GM12872 (cell line): ENCODE measurements at regions not wholly inside any gene's neighbourhood (a gene's known extent, or its start where the extent isn't known, plus 50 kb on each side); places are given as distances from the start of the nearest gene placed in this dataset.

Experiments
- CTCF ChIP-seq: IDR thresholded peaks from 3 replicates; pipeline ENCODE4 v1.5.1; 2011; ENCODE audit warnings: low read depth, mild to moderate bottlenecking, low read length, moderate library complexity; ENCODE audit not compliant: insufficient read depth

- no peak for TF ChIP-seq CTCF
Measured at GRCh38 chr15:93420477-93420876, 331.5 kb upstream of the RGMA start.

GRCh38 chr15:93420050-93420452, 331.0 kb upstream of the RGMA start:
- no peak for TF ChIP-seq CTCF

- no peak for TF ChIP-seq CTCF
Measured at GRCh38 chr15:93418566-93418965, 329.6 kb upstream of the RGMA start.

GRCh38 chr15:93417631-93418030, 328.6 kb upstream of the RGMA start:
- no peak for TF ChIP-seq CTCF

GRCh38 chr15:93417156-93417555, 328.1 kb upstream of the RGMA start:
- TF ChIP-seq CTCF, result no peak

- TF ChIP-seq CTCF, result no peak
Measured at GRCh38 chr15:93415576-93415975, 326.6 kb upstream of the RGMA start.

- no peak for TF ChIP-seq CTCF
Measured at GRCh38 chr15:93414576-93415231, 325.7 kb upstream of the RGMA start.

GRCh38 chr15:93413745-93414144, 324.7 kb upstream of the RGMA start:
- no peak for TF ChIP-seq CTCF
